ENCODE measurements at regions not wholly inside any gene's neighbourhood (a gene's known extent, or its start where the extent isn't known, plus 50 kb on each side); places are given as distances from the start of the nearest gene placed in this dataset.

- Histone ChIP-seq H3K4me1 (ENCODE audit: low read depth, poor library complexity, severe bottlenecking) (peaks cover 4% of the 10 kb centered on the region), H2AFZ (ENCODE audit: low read depth) (no peak overlapping the region), H3K27ac (no peak overlapping the region), H3K4me3 (IDR thresholded peaks at IDR 0.05; ENCODE audit: insufficient read depth, low read depth, low read length) (no peak overlapping the region), H3K27me3 (ENCODE audit: insufficient read depth, low read depth) (no peaks in the 10 kb centered on the region), H3K36me3 (ENCODE audit: insufficient read depth) (no peaks in the 10 kb centered on the region), H3K4me2 (no peak overlapping the region), H3K79me2 (ENCODE audit: insufficient read depth, low read depth) (no peaks in the 10 kb centered on the region), H4K20me1 (ENCODE audit: insufficient read depth) (no peaks in the 10 kb centered on the region), H3K9ac (no peak overlapping the region)
- no peak for TF ChIP-seq CTCF (conservative IDR thresholded peaks at IDR 0.05; ENCODE audit: low read depth, low read length)
Measured at GRCh38 chr9:115596021-115596745, 478.2 kb upstream of the TNC start.

GRCh38 chr9:115596746-115597080, 478.8 kb upstream of the TNC start:
- Histone ChIP-seq H3K27me3 (ENCODE audit: insufficient read depth, low read depth) (no peaks in the 10 kb centered on the region), H3K27ac (no peak overlapping the region), H3K4me3 (IDR thresholded peaks at IDR 0.05; ENCODE audit: insufficient read depth, low read depth, low read length) (no peak overlapping the region), H3K9ac (no peak overlapping the region), H2AFZ (ENCODE audit: low read depth) (no peak overlapping the region), H3K79me2 (ENCODE audit: insufficient read depth, low read depth) (no peaks in the 10 kb centered on the region), H4K20me1 (ENCODE audit: insufficient read depth) (no peaks in the 10 kb centered on the region), H3K4me2 (no peak overlapping the region), H3K4me1 (ENCODE audit: low read depth, poor library complexity, severe bottlenecking) (peaks cover 1% of the 10 kb centered on the region), H3K36me3 (ENCODE audit: insufficient read depth) (no peaks in the 10 kb centered on the region)
- TF ChIP-seq CTCF (conservative IDR thresholded peaks at IDR 0.05; ENCODE audit: low read depth, low read length), result no peak

GRCh38 chr9:115597330-115597895, 479.5 kb upstream of the TNC start:
- no peak overlapping the region for H3K9ac ChIP-seq
- no peaks in the 10 kb centered on the region for H3K4me1 ChIP-seq (ENCODE audit: low read depth, poor library complexity, severe bottlenecking)
- H3K79me2 ChIP-seq (ENCODE audit: insufficient read depth, low read depth), result no peaks in the 10 kb centered on the region
- no peaks in the 10 kb centered on the region for H4K20me1 ChIP-seq (ENCODE audit: insufficient read depth)
- H3K4me3 ChIP-seq (IDR thresholded peaks at IDR 0.05; ENCODE audit: insufficient read depth, low read depth, low read length), result no peak overlapping the region
- H2AFZ ChIP-seq (ENCODE audit: low read depth), result no peak overlapping the region
- no peaks in the 10 kb centered on the region for H3K36me3 ChIP-seq (ENCODE audit: insufficient read depth)
- no peak for TF ChIP-seq CTCF (conservative IDR thresholded peaks at IDR 0.05; ENCODE audit: low read depth, low read length)
- no peak overlapping the region for H3K4me2 ChIP-seq
- no peaks in the 10 kb centered on the region for H3K27me3 ChIP-seq (ENCODE audit: insufficient read depth, low read depth)
- no peak overlapping the region for H3K27ac ChIP-seq

- Histone ChIP-seq H3K4me1 (ENCODE audit: low read depth, poor library complexity, severe bottlenecking) (no peaks in the 10 kb centered on the region), H3K9ac (no peak overlapping the region), H3K27ac (no peak overlapping the region), H2AFZ (ENCODE audit: low read depth) (no peak overlapping the region), H3K36me3 (ENCODE audit: insufficient read depth) (no peaks in the 10 kb centered on the region), H3K4me2 (no peak overlapping the region), H3K27me3 (ENCODE audit: insufficient read depth, low read depth) (no peaks in the 10 kb centered on the region), H3K4me3 (IDR thresholded peaks at IDR 0.05; ENCODE audit: insufficient read depth, low read depth, low read length) (no peak overlapping the region), H3K79me2 (ENCODE audit: insufficient read depth, low read depth) (no peaks in the 10 kb centered on the region), H4K20me1 (ENCODE audit: insufficient read depth) (no peaks in the 10 kb centered on the region)
- no peak for TF ChIP-seq CTCF (conservative IDR thresholded peaks at IDR 0.05; ENCODE audit: low read depth, low read length)
Measured at GRCh38 chr9:115598751-115599150, 480.8 kb upstream of the TNC start.
